ENCODE measurements at regions not wholly inside any gene's neighbourhood (a gene's known extent, or its start where the extent isn't known, plus 50 kb on each side); places are given as distances from the start of the nearest gene placed in this dataset.

DNA sequence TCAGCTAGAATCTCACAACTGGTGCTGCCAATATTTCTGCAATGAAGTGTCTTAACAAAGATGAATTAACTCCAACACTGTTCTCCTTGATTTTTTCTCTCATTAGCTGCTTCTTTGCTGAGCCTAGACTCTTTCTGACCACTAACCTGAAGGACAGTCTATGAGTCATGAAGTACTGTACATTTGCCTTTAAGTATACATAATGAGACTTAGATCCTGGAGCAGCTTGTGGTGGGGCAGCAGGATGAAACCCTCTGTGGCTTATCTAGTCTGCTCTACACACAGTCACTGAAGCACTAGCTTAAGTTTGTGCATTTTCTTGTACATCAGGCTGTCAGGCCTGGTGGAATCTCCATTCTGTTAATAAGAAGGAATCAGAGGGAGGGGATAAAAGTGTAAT lies 307.4 kb upstream of the SMIM31 start:
- no peaks in the 10 kb centered on the region for H3K4me1 ChIP-seq (ENCODE audit: low read depth)
- H3K4me3 ChIP-seq = no peak overlapping the region
- no peak overlapping the region for H3K27ac ChIP-seq
- H3K9me3 ChIP-seq (ENCODE audit: low read depth) = no peaks in the 10 kb centered on the region
- TF ChIP-seq, protein P1, sequence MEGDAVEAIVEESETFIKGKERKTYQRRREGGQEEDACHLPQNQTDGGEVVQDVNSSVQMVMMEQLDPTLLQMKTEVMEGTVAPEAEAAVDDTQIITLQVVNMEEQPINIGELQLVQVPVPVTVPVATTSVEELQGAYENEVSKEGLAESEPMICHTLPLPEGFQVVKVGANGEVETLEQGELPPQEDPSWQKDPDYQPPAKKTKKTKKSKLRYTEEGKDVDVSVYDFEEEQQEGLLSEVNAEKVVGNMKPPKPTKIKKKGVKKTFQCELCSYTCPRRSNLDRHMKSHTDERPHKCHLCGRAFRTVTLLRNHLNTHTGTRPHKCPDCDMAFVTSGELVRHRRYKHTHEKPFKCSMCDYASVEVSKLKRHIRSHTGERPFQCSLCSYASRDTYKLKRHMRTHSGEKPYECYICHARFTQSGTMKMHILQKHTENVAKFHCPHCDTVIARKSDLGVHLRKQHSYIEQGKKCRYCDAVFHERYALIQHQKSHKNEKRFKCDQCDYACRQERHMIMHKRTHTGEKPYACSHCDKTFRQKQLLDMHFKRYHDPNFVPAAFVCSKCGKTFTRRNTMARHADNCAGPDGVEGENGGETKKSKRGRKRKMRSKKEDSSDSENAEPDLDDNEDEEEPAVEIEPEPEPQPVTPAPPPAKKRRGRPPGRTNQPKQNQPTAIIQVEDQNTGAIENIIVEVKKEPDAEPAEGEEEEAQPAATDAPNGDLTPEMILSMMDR (IDR thresholded peaks at IDR 0.05; ENCODE audit: low read depth, low read length) = no peak
- no peak for DNase-seq (ENCODE audit: low read depth in 1 of 2, low spot score in 1 of 2)
- no peaks in the 10 kb centered on the region for H3K27me3 ChIP-seq
- H3K36me3 ChIP-seq = no peaks in the 10 kb centered on the region

DNA sequence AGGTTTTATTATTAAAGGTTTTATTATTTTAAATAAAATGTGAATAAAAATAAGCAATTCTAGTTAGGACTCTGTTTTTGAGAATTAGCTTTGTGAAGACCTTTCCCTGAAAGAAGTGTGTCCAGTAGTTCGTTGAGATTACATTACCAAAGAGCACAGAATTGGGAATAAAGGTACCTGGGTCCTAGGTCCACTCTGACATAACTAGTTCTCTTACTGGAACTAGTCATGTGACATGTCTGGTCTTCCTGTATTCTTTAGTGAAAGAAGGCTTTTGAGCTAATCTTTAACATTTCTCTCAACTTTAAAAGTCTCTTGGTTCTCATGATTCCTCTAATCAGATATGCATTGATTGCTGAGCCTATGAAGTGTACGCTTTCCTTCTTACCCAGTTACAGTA lies 292.0 kb upstream of the SMIM31 start:
- H3K36me3 ChIP-seq = no peaks in the 10 kb centered on the region
- TF ChIP-seq, protein P1 (IDR thresholded peaks at IDR 0.05; ENCODE audit: low read depth, low read length) = no peak
- H3K4me1 ChIP-seq (ENCODE audit: low read depth) = no peaks in the 10 kb centered on the region
- no peak for DNase-seq (ENCODE audit: low read depth in 1 of 2, low spot score in 1 of 2)
- no peaks in the 10 kb centered on the region for H3K9me3 ChIP-seq (ENCODE audit: low read depth)
- H3K27me3 ChIP-seq = no peaks in the 10 kb centered on the region
- no peak overlapping the region for H3K4me3 ChIP-seq
- no peak overlapping the region for H3K27ac ChIP-seq

DNA sequence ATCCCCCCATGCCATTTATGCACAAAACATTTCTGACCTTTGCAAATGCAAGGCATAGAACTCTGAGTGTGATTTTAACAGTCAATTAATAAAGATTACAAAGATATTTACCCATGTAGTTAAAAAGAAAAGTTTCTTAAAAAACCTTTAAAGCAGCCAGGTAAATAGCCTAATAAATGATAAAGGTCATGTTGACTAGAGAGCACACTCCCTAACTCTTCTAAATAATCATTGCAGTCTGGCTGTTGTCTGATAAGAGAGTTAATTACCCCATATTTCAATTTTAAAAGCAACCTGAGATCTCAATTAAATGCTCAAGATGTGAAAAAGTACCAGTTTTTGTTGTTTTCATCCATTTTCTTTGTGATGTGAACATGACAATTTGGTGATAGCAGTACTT lies 291.5 kb upstream of the SMIM31 start:
- no peaks in the 10 kb centered on the region for H3K36me3 ChIP-seq
- H3K27ac ChIP-seq = no peak overlapping the region
- no peaks in the 10 kb centered on the region for H3K9me3 ChIP-seq (ENCODE audit: low read depth)
- TF ChIP-seq, protein P1 (IDR thresholded peaks at IDR 0.05; ENCODE audit: low read depth, low read length) = no peak
- H3K4me3 ChIP-seq = no peak overlapping the region
- no peaks in the 10 kb centered on the region for H3K4me1 ChIP-seq (ENCODE audit: low read depth)
- no peaks in the 10 kb centered on the region for H3K27me3 ChIP-seq
- no peak for DNase-seq (ENCODE audit: low read depth in 1 of 2, low spot score in 1 of 2)

GRCh38 chr4:164464313-164464712 lies 289.6 kb upstream of the SMIM31 start:
- no peak overlapping the region for H3K27ac ChIP-seq
- no peaks in the 10 kb centered on the region for H3K27me3 ChIP-seq
- no peaks in the 10 kb centered on the region for H3K9me3 ChIP-seq (ENCODE audit: low read depth)
- DNase-seq (ENCODE audit: low read depth in 1 of 2, low spot score in 1 of 2) = no peak
- H3K36me3 ChIP-seq = no peaks in the 10 kb centered on the region
- TF ChIP-seq, protein P1 (IDR thresholded peaks at IDR 0.05; ENCODE audit: low read depth, low read length) = no peak
- H3K4me1 ChIP-seq (ENCODE audit: low read depth) = no peaks in the 10 kb centered on the region
- no peak overlapping the region for H3K4me3 ChIP-seq

DNA sequence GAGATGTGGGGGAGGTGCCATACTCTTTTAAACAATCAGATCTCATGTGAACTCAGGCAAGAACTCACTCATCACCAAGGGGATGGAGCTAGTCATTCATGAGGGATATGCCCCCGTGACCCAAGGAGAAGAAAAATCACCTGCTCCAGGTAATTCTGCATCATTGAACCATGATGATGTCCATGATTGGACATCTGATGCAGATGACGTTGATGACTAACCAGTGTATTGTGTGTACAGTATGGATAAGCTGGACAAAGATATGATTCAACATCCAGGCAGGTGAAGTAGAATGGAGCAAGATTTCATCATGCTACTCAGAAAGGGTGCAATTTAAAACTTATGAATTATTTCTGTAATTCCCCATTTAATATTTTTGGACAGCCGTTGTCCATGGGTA lies 286.4 kb upstream of the SMIM31 start:
- Histone ChIP-seq H3K27ac (no peak overlapping the region), H3K36me3 (no peaks in the 10 kb centered on the region), H3K27me3 (no peaks in the 10 kb centered on the region), H3K9me3 (ENCODE audit: low read depth) (no peaks in the 10 kb centered on the region), H3K4me3 (no peak overlapping the region), H3K4me1 (ENCODE audit: low read depth) (no peaks in the 10 kb centered on the region)
- TF ChIP-seq, protein P1 (IDR thresholded peaks at IDR 0.05; ENCODE audit: low read depth, low read length) = no peak
- no peak for DNase-seq (ENCODE audit: low read depth in 1 of 2, low spot score in 1 of 2)
